K562 (cell line): ENCODE measurements at regions not wholly inside any gene's neighbourhood (a gene's known extent, or its start where the extent isn't known, plus 50 kb on each side); places are given as distances from the start of the nearest gene placed in this dataset.

Experiments used
- ATAC-seq: fragments of 200-7000 bp; cut with Tn5 transposase; 3 replicates; pipeline ENCODE4 v1.9.1; 2020; ENCODE audit warnings: moderate library complexity
- BruUV-seq: library from RNA; stranded (reverse); fragments of 400-500 nt; replicated peaks from 2 replicates; lab custom pipeline; 2021; lab: Mats Ljungman, UMichigan
- CTCF ChIA-PET: fragments of 300-600 bp; formaldehyde crosslinking; extraction: SDS; loops from one replicate; lab custom pipeline; 2021; ENCODE audit warnings: low intra/inter-chr PET ratio; lab: Yijun Ruan, JAX
- POLR2A ChIA-PET: fragments of 300-600, 350-650 bp; sonication (Branson Sonifier 250); formaldehyde crosslinking; extraction: SDS; loops from one replicate; lab custom pipeline; 2021; ENCODE audit warnings: antibody characterized with exemption, inconsistent platforms; lab: Yijun Ruan, JAX
- DNase-seq, 4 experiments: peaks; one replicate each; pipeline versions ENCODE4 v3.0.0 to v3.0.0-alpha.2; 2011 to 2018; ENCODE audit warnings: low spot score in 3 of 4, mixed read lengths in 3 of 4; ENCODE audit errors: extremely low read depth in 1 of 4
- FAIRE-seq: peaks from 2 replicates; lab custom pipeline; 2011; peaks lifted over from hg19 to GRCh38; lab: Jason Lieb, UNC
- H2AFZ ChIP-seq: 2 replicates; pipeline ENCODE4 v1.6.0; 2011; ENCODE audit warnings: low read depth, low read length, control low read depth, inconsistent platforms
- H3K27ac ChIP-seq: fragments of 200-600 bp; 3 replicates; pipeline ENCODE4 v1.8.0; 2011; ENCODE audit warnings: low read depth, mild to moderate bottlenecking, control low read depth, inconsistent platforms, low read length, moderate library complexity, mixed read lengths; ENCODE audit errors: extremely low read depth
- H3K27me3 ChIP-seq, 2 experiments: fragments of 300-600 bp in 1 of 2; 2 replicates in 1 of 2; 3 replicates in 1 of 2; pipeline versions ENCODE4 v1.6.0 to v1.8.0; 2011; ENCODE audit warnings: inconsistent platforms in 2 of 2, low read length in 2 of 2, mild to moderate bottlenecking in 1 of 2, mixed read lengths in 1 of 2, moderate library complexity in 1 of 2; ENCODE audit not compliant: control insufficient read depth in 2 of 2, insufficient read depth in 2 of 2
- H3K36me3 ChIP-seq: fragments of 300-600 bp; 3 replicates; pipeline ENCODE4 v1.8.0; 2011; ENCODE audit warnings: mild to moderate bottlenecking, low read length, inconsistent platforms; ENCODE audit not compliant: control insufficient read depth, insufficient read depth
- H3K4me1 ChIP-seq, 2 experiments: fragments of 200-600 bp in 1 of 2; replicated peaks in 1 of 2; 2 replicates in 1 of 2; 3 replicates in 1 of 2; pipeline versions ENCODE4 v1.5.1 to v1.8.0; 2011; ENCODE audit warnings: inconsistent platforms in 2 of 2, low read length in 2 of 2, mild to moderate bottlenecking in 1 of 2, mixed read lengths in 1 of 2, moderate library complexity in 1 of 2; ENCODE audit not compliant: control insufficient read depth in 2 of 2, insufficient read depth in 2 of 2
- H3K4me2 ChIP-seq: 2 replicates; pipeline ENCODE4 v1.6.1; 2011; ENCODE audit warnings: low read length, control low read depth, inconsistent platforms, mixed read lengths; ENCODE audit not compliant: insufficient read depth
- H3K4me3 ChIP-seq: fragments of 200-600 bp; sonication (generic), shearing (Covaris generic); 2 replicates; pipeline ENCODE4 v1.5.1; 2016; ENCODE audit warnings: control low read depth, inconsistent platforms
- H3K79me2 ChIP-seq: fragments of 200-600 bp; 3 replicates; pipeline ENCODE4 v1.8.0; 2011; ENCODE audit warnings: low read length, inconsistent platforms; ENCODE audit not compliant: control insufficient read depth, insufficient read depth
- H3K9ac ChIP-seq, 2 experiments: 2 replicates each; pipeline versions ENCODE4 v1.6.0 to v1.6.1; 2011; ENCODE audit warnings: low read depth in 2 of 2, low read length in 2 of 2, control low read depth in 1 of 2, inconsistent platforms in 1 of 2, mild to moderate bottlenecking in 1 of 2, mixed read lengths in 1 of 2; ENCODE audit not compliant: insufficient read depth in 1 of 2
- H3K9me1 ChIP-seq: one replicate; pipeline ENCODE4 v1.6.0; 2011; ENCODE audit warnings: inconsistent platforms, mild to moderate bottlenecking, low read length, moderate library complexity; ENCODE audit not compliant: control insufficient read depth, insufficient read depth
- H3K9me3 ChIP-seq: replicated peaks from 2 replicates; pipeline ENCODE4 v1.5.1; 2011; ENCODE audit warnings: low read depth, low read length, inconsistent platforms; ENCODE audit not compliant: control insufficient read depth, insufficient read depth
- H4K20me1 ChIP-seq: replicated peaks from 2 replicates; pipeline ENCODE4 v1.6.1; 2011; ENCODE audit warnings: low read length, inconsistent platforms, mixed read lengths; ENCODE audit not compliant: control insufficient read depth, insufficient read depth
- CCNT2 ChIP-seq: IDR thresholded peaks from 2 replicates; pipeline ENCODE4 v1.6.1; 2011; ENCODE audit warnings: borderline replicate concordance, low read depth, mild to moderate bottlenecking, moderate library complexity, mixed read lengths, low read length; ENCODE audit not compliant: insufficient read length; ENCODE audit errors: extremely low read depth
- CEBPB ChIP-seq: fragments of 450-650 bp; IDR thresholded peaks from 2 replicates; pipeline ENCODE4 v1.6.1; 2016; ENCODE audit warnings: missing genetic modification characterization, missing compliant biosample characterization
- DIDO1 ChIP-seq: fragments of 450-650 bp; IDR thresholded peaks from 2 replicates; pipeline ENCODE4 v1.6.1; 2016; ENCODE audit warnings: low read depth, missing biosample characterization, missing genetic modification characterization
- HSF4 ChIP-seq: fragments of 250-450 bp; sonication (Bioruptor Pico); IDR thresholded peaks from 2 replicates; pipeline ENCODE4 v2.1.2; 2022; ENCODE audit warnings: mild to moderate bottlenecking, moderate library complexity, borderline replicate concordance
- IRF9 ChIP-seq: fragments of 450-650 bp; IDR thresholded peaks from 2 replicates; pipeline ENCODE4 v1.6.1; 2016; ENCODE audit warnings: missing biosample characterization, missing genetic modification characterization
- MAZ ChIP-seq, 2 experiments: fragments of 450-650 bp in 1 of 2; sonication (generic) in 1 of 2; formaldehyde crosslinking; IDR thresholded peaks in 1 of 2; conservative IDR thresholded peaks in 1 of 2; 2 replicates each; pipeline versions ENCODE4 v1.4.0 to v1.5.0; 2020; ENCODE audit warnings: mild to moderate bottlenecking in 1 of 2, missing genetic modification reagents in 1 of 2
- NFE2L1 ChIP-seq: fragments of 450-650 bp; IDR thresholded peaks from 2 replicates; pipeline ENCODE4 v1.6.1; 2016; ENCODE audit warnings: missing genetic modification characterization, low read depth, mild to moderate bottlenecking, missing compliant biosample characterization, moderate library complexity, borderline replicate concordance
- POU5F1 ChIP-seq: fragments of 150-350 bp; IDR thresholded peaks from 2 replicates; pipeline ENCODE4 v1.6.1; 2014; ENCODE audit warnings: borderline replicate concordance, low read length, low read depth, mild to moderate bottlenecking; ENCODE audit not compliant: partially characterized antibody
- SMC3 ChIP-seq: conservative IDR thresholded peaks from 2 replicates; pipeline ENCODE4 v1.6.1; 2011; ENCODE audit warnings: low read depth, low read length, improper control_type of control experiment; ENCODE audit not compliant: insufficient read depth
- ZFPM2 ChIP-seq: fragments of 250-450 bp; sonication (Bioruptor Pico); IDR thresholded peaks from 2 replicates; pipeline ENCODE4 v1.5.1; 2022; ENCODE audit warnings: mild to moderate bottlenecking
- ZNF121 ChIP-seq: sonication (generic); formaldehyde crosslinking; conservative IDR thresholded peaks from 2 replicates; pipeline ENCODE4 v1.8.0; 2022; ENCODE audit warnings: missing genetic modification reagents
- ZNF24 ChIP-seq: fragments of 450-650 bp; IDR thresholded peaks from 2 replicates; pipeline ENCODE4 v1.6.1; 2016
- ZNF639 ChIP-seq, 2 experiments: fragments of 200-800 bp in 1 of 2; sonication (Bioruptor generic) in 1 of 2; sonication (generic) in 1 of 2; formaldehyde crosslinking in 1 of 2; IDR thresholded peaks in 1 of 2; conservative IDR thresholded peaks in 1 of 2; 2 replicates each; pipeline versions ENCODE4 v1.5.0 to v1.6.1; 2016 to 2020; ENCODE audit warnings: missing compliant biosample characterization in 1 of 2, missing genetic modification characterization in 1 of 2, missing genetic modification reagents in 1 of 2
- ZNF707 ChIP-seq: fragments of 250-450 bp; sonication (Bioruptor Pico); conservative IDR thresholded peaks from 2 replicates; pipeline ENCODE4 v1.8.0; 2022; ENCODE audit warnings: inconsistent platforms, mild to moderate bottlenecking, moderate library complexity
- WGBS: fragments of 100-300 bp; shearing (Covaris generic); methylation state at CpG from one replicate; pipeline ENCODE4 v1.1.6; 2016; ENCODE audit warnings: low coverage, mixed read lengths; ENCODE audit not compliant: insufficient coverage; ENCODE audit errors: missing lambda C conversion rate; 5-methylcytosine and 5-hydroxymethylcytosine counted together
- in situ Hi-C: fragments of 300-500 bp; cut with MboI; formaldehyde crosslinking; loops from 4 replicates; pipeline ENCODE4 v1.15.0; 2018; ENCODE audit warnings: inconsistent platforms, mixed read lengths
- intact Hi-C: fragments of 100-400 bp; cut with micrococcal nuclease; formaldehyde crosslinking; loops from 2 replicates; pipeline ENCODE4 v1.14.2; 2022
- TF ChIP-seq, protein P1 (sequence below): sonication (generic); formaldehyde crosslinking; IDR thresholded peaks from 2 replicates; pipeline ENCODE4 v1.8.0; 2022; ENCODE audit warnings: mild to moderate bottlenecking, missing genetic modification reagents
- TF ChIP-seq, protein P2 (sequence below): fragments of 250-450 bp; sonication (Bioruptor Pico); IDR thresholded peaks from 2 replicates; pipeline ENCODE4 v1.8.0; 2021; ENCODE audit warnings: mild to moderate bottlenecking, moderate library complexity

DNA sequence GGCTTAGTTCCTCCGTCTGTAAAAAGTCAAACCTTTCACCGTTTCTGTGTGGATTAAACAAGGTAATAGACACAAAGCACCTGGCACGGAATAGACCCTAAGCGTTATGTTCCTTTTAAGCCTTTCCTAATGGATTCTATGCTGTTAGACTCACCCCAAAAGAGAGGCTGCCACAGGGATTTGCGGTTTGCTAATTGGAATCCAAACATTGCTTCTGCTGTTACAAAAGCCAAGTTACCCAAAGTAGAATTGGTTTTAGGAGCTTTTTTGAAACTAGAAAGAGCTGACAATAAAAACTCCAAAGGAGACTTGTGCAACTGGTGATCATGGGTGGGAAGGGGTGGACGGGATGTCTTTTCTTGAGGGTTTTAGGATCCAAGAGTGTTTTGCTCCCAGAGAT is 178.0 kb downstream of the BMP7 start (continued):
- no peak for TF ChIP-seq ZNF24
- TF ChIP-seq CCNT2, result no peak
- no peak for TF ChIP-seq ZFPM2 (CRISPR knock-in tag)
- TF ChIP-seq, protein P1, sequence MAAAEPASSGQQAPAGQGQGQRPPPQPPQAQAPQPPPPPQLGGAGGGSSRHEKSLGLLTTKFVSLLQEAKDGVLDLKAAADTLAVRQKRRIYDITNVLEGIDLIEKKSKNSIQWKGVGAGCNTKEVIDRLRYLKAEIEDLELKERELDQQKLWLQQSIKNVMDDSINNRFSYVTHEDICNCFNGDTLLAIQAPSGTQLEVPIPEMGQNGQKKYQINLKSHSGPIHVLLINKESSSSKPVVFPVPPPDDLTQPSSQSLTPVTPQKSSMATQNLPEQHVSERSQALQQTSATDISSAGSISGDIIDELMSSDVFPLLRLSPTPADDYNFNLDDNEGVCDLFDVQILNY (CRISPR knock-in tag), result no peak
- no peak for TF ChIP-seq ZNF639 (CRISPR knock-in tag; conservative IDR thresholded peaks at IDR 0.05 in 1 of 2, IDR thresholded peaks at IDR 0.05 in 1 of 2)
- TF ChIP-seq POU5F1, result no peak

DNA sequence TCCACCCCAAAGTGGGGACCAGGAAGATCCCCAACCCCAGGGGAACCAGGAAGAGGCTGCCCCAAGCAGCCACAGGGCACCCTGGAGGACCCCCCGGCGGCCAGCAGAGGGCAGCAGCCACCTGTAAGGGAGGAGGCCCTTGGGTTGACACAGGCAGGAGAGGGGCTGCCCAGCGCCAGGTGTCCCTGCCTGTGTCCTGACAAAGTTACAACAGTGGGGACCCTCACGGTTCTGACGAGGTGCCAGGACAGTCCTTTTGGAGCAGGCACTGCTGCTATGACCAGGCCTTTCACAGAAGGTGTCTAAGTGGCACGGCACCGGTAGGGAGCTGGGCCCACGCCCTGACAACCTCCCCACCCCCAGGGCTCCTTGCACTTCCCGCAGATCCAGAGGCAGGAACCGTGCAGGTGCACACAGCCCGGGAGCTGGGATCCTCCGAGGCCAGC is 176.7 kb downstream of the BMP7 start:
- Histone ChIP-seq H2AFZ (no peak overlapping the region), H3K4me2 (no peak overlapping the region)
- WGBS, result 11% methylated on average over 12 of the region's 12 CpGs
- TF ChIP-seq DIDO1 (no peak), ZNF707 (CRISPR knock-in tag) (no peak), ZNF121 (CRISPR knock-in tag) (no peak), NFE2L1 (no peak), HSF4 (CRISPR knock-in tag) (no peak), MAZ (CRISPR knock-in tag; conservative IDR thresholded peaks at IDR 0.05 in 1 of 2, IDR thresholded peaks at IDR 0.05 in 1 of 2) (peak in 1 of 2 experiments; percentile 53; a peak in 1 of 4 replicates), IRF9 (no peak), CEBPB (no peak), SMC3 (peak; percentile 85)
- TF ChIP-seq, protein P2, sequence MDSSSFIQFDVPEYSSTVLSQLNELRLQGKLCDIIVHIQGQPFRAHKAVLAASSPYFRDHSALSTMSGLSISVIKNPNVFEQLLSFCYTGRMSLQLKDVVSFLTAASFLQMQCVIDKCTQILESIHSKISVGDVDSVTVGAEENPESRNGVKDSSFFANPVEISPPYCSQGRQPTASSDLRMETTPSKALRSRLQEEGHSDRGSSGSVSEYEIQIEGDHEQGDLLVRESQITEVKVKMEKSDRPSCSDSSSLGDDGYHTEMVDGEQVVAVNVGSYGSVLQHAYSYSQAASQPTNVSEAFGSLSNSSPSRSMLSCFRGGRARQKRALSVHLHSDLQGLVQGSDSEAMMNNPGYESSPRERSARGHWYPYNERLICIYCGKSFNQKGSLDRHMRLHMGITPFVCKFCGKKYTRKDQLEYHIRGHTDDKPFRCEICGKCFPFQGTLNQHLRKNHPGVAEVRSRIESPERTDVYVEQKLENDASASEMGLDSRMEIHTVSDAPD (CRISPR knock-in tag), result no peak

More for the DNA sequence above, 176.7 kb downstream of the BMP7 start:
- ATAC-seq, result peak; percentile 95
- ChIA-PET CTCF (interaction anchor here (0.5 to 4.5 kb wide), 6 partner anchors 32 to 1120 kb away, joined by 3 to 55 read pairs (median 4); no protein-coding TSS in a partner anchor), POLR2A (interaction anchor here (0.6 to 0.7 kb wide), 3 partner anchors 125 to 259 kb away, joined by 3 to 4 read pairs (median 3); no protein-coding TSS in a partner anchor)
- DNase-seq, result peak; percentile 73 to 82 (median 78)
- H3K27me3 ChIP-seq, result peaks cover 5 to 38% of the 10 kb centered on the region in 2 experiments; a peak in 4 of 5 replicates
- peaks cover 0 to 32% of the 10 kb centered on the region in 2 experiments; a peak in 3 of 5 replicates for H3K4me1 ChIP-seq
- H3K4me3 ChIP-seq, result no peak overlapping the region
- no peaks in the 10 kb centered on the region for H3K9me1 ChIP-seq
- no peak overlapping the region for H3K27ac ChIP-seq
- no peaks in the 10 kb centered on the region for H3K9me3 ChIP-seq
- no TSS peak for BruUV-seq
- no peaks in the 10 kb centered on the region for H3K36me3 ChIP-seq
- H3K79me2 ChIP-seq, result no peaks in the 10 kb centered on the region
- intact Hi-C loops, result loop anchor here (1.0 to 5.0 kb wide), 2 partner anchors 257 to 408 kb away; no protein-coding TSS in a partner anchor
- H4K20me1 ChIP-seq, result no peaks in the 10 kb centered on the region
- no peak overlapping the region; a peak in 1 of 4 replicates for H3K9ac ChIP-seq
- in situ Hi-C loops, result loop anchor here (5.0 to 10.0 kb wide), 2 partner anchors 253 to 405 kb away; no protein-coding TSS in a partner anchor
- no peak for FAIRE-seq
